Loucy (cell line): ENCODE measurements at regions not wholly inside any gene's neighbourhood (a gene's known extent, or its start where the extent isn't known, plus 50 kb on each side); places are given as distances from the start of the nearest gene placed in this dataset.

Experiments
- EZH2phosphoT487 ChIP-seq: fragments of 200-600 bp; IDR thresholded peaks from 2 replicates; pipeline ENCODE4 v1.6.1; 2018; ENCODE audit warnings: antibody characterized with exemption, mild to moderate bottlenecking, moderate library complexity, borderline replicate concordance
- TF ChIP-seq, protein P1 (sequence below): fragments of 200-600 bp; sonication (generic); conservative IDR thresholded peaks from 2 replicates; pipeline ENCODE4 v1.5.1; 2014; ENCODE audit warnings: mild to moderate bottlenecking, antibody characterized with exemption, low read length

DNA sequence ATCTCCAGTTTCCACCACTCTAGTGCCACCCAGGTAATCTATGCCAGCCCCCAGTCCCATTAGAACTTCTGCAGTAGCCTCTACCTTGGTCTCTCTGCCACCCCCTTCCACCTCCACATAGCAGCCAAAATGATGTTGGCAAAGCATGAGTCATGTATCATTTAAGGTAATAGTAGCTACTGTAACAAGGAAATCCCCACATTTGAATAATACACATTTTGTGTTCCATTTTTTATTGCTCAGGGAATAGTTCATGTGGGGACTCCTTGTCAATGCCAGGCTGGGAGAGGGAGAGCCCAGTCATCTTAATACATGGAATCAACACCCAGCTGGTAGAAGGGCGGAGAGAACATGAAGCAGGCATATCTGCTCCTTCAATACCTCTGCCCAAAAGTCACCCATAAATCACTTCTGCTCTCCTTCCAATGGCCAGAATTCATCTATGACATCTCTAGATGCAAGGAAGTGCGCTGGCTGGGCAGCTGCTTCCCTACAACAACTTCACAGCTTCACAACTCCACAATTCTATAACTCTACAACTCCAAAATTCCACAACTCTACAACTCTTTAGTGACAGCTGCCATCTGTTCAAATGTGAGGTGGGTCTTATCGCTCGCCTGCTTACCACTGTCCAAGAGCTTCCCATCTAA is 70.6 kb upstream of the GLS start:
- TF ChIP-seq, protein P1, sequence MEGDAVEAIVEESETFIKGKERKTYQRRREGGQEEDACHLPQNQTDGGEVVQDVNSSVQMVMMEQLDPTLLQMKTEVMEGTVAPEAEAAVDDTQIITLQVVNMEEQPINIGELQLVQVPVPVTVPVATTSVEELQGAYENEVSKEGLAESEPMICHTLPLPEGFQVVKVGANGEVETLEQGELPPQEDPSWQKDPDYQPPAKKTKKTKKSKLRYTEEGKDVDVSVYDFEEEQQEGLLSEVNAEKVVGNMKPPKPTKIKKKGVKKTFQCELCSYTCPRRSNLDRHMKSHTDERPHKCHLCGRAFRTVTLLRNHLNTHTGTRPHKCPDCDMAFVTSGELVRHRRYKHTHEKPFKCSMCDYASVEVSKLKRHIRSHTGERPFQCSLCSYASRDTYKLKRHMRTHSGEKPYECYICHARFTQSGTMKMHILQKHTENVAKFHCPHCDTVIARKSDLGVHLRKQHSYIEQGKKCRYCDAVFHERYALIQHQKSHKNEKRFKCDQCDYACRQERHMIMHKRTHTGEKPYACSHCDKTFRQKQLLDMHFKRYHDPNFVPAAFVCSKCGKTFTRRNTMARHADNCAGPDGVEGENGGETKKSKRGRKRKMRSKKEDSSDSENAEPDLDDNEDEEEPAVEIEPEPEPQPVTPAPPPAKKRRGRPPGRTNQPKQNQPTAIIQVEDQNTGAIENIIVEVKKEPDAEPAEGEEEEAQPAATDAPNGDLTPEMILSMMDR: no peak
- TF ChIP-seq EZH2phosphoT487: no peak
